Activated naive CD4-positive, alpha-beta T cell treated with anti-CD3 and anti-CD28 coated beads, Interleukin-2, amount 50 U/mL, for 72 hours (primary cell): ENCODE measurements at regions not wholly inside any gene's neighbourhood (a gene's known extent, or its start where the extent isn't known, plus 50 kb on each side); places are given as distances from the start of the nearest gene placed in this dataset.
"Not testable (repeated sequence)": the region's sequence is repeated elsewhere in the genome, so short reads cannot be mapped to it uniquely, and the experiment has no call there.

Experiments
- ATAC-seq, 2 donors: fragments of 150-1000 bp; cut with Tn5 transposase; 2 replicates each; pipeline ENCODE4 v1.10.0; 2021; ENCODE audit warnings: mild to moderate bottlenecking in 2 of 2, moderate library complexity in 2 of 2
- DNase-seq, 2 donors: peaks; one replicate each; pipeline ENCODE4 v3.0.0; 2021 to 2022; ENCODE audit warnings: low spot score in 2 of 2
- H3K27ac Mint-ChIP-seq, 2 donors: one replicate each; pipeline ENCODE4 v1.8.0; 2022; ENCODE audit warnings: mild to moderate bottlenecking in 2 of 2, mixed read lengths in 2 of 2
- H3K36me3 Mint-ChIP-seq, 2 donors: one replicate each; pipeline ENCODE4 v1.8.0; 2022; ENCODE audit warnings: mixed read lengths in 2 of 2
- H3K9me3 Mint-ChIP-seq, 2 donors: one replicate each; pipeline ENCODE4 v1.8.0; 2022; ENCODE audit warnings: mixed read lengths in 2 of 2

- H3K36me3 Mint-ChIP-seq, H3K27ac Mint-ChIP-seq, ATAC-seq, H3K9me3 Mint-ChIP-seq, DNase-seq: not testable (repeated sequence)
Observed at GRCh38 chr4:121616449-121616848, 80.3 kb downstream of the ANXA5 start.

GRCh38 chr4:121614101-121614500, 82.7 kb downstream of the ANXA5 start:
- no peak for DNase-seq
- Mint-ChIP-seq H3K27ac (no peak overlapping the region), H3K36me3 (no peaks in the 10 kb centered on the region), H3K9me3 (peaks cover 0 to 4% of the 10 kb centered on the region in 2 donors)
- ATAC-seq = no peak

GRCh38 chr4:121599049-121599448, 97.7 kb downstream of the ANXA5 start:
- DNase-seq (no peak), ATAC-seq (no peak)
- no peaks in the 10 kb centered on the region for H3K9me3 Mint-ChIP-seq
- H3K27ac Mint-ChIP-seq = no peak overlapping the region
- no peaks in the 10 kb centered on the region for H3K36me3 Mint-ChIP-seq

GRCh38 chr4:121597346-121597934, 99.3 kb downstream of the ANXA5 start:
- ATAC-seq (peak; percentile 60 to 98), DNase-seq (peak in 1 of 2 donors; percentile 24)
- Mint-ChIP-seq H3K36me3 (no peaks in the 10 kb centered on the region), H3K27ac (no peak overlapping the region), H3K9me3 (no peaks in the 10 kb centered on the region)

GRCh38 chr4:121594796-121595526, 101.8 kb downstream of the ANXA5 start:
- DNase-seq (no peak), ATAC-seq (no peak)
- H3K27ac Mint-ChIP-seq = no peak overlapping the region
- no peaks in the 10 kb centered on the region for H3K36me3 Mint-ChIP-seq
- no peaks in the 10 kb centered on the region for H3K9me3 Mint-ChIP-seq

GRCh38 chr4:121593760-121594159, 103.0 kb downstream of the ANXA5 start:
- ATAC-seq = no peak
- DNase-seq = no peak
- Mint-ChIP-seq H3K27ac (no peak overlapping the region), H3K9me3 (no peaks in the 10 kb centered on the region), H3K36me3 (no peaks in the 10 kb centered on the region)

GRCh38 chr4:121592257-121592656, 104.5 kb downstream of the ANXA5 start:
- H3K27ac Mint-ChIP-seq, ATAC-seq, DNase-seq, H3K9me3 Mint-ChIP-seq, H3K36me3 Mint-ChIP-seq: not testable (repeated sequence)

GRCh38 chr4:121584836-121585235, 111.9 kb downstream of the ANXA5 start:
- DNase-seq (no peak), ATAC-seq (no peak)
- no peak overlapping the region for H3K27ac Mint-ChIP-seq
- H3K9me3 Mint-ChIP-seq = no peaks in the 10 kb centered on the region
- H3K36me3 Mint-ChIP-seq = no peaks in the 10 kb centered on the region

GRCh38 chr4:121583396-121583795, 113.4 kb downstream of the ANXA5 start:
- ATAC-seq = no peak
- H3K27ac Mint-ChIP-seq = no peak overlapping the region
- no peaks in the 10 kb centered on the region for H3K36me3 Mint-ChIP-seq

GRCh38 chr4:121582296-121582695, 114.5 kb downstream of the ANXA5 start:
- no peak for ATAC-seq
- Mint-ChIP-seq H3K27ac (no peak overlapping the region), H3K36me3 (no peaks in the 10 kb centered on the region), H3K9me3 (no peaks in the 10 kb centered on the region)
- DNase-seq = no peak

More at GRCh38 chr4:121583396-121583795, 113.4 kb downstream of the ANXA5 start:
- no peak for DNase-seq
- H3K9me3 Mint-ChIP-seq = no peaks in the 10 kb centered on the region

- H3K36me3 Mint-ChIP-seq, H3K27ac Mint-ChIP-seq, ATAC-seq, H3K9me3 Mint-ChIP-seq, DNase-seq: not testable (repeated sequence)
Observed at GRCh38 chr4:121575392-121575791, 121.4 kb downstream of the ANXA5 start.

GRCh38 chr4:121574618-121575017, 122.2 kb downstream of the ANXA5 start:
- no peak for DNase-seq
- ATAC-seq = no peak
- H3K36me3 Mint-ChIP-seq = no peaks in the 10 kb centered on the region
- H3K27ac Mint-ChIP-seq = no peak overlapping the region
- H3K9me3 Mint-ChIP-seq = peaks cover 3 to 12% of the 10 kb centered on the region in 2 donors

GRCh38 chr4:121567748-121568147, 129.0 kb downstream of the ANXA5 start:
- H3K27ac Mint-ChIP-seq = no peak overlapping the region
- H3K36me3 Mint-ChIP-seq = no peaks in the 10 kb centered on the region
- DNase-seq (no peak), ATAC-seq (no peak)
- H3K9me3 Mint-ChIP-seq = peaks cover 3 to 12% of the 10 kb centered on the region in 2 donors

- ATAC-seq (no peak), DNase-seq (no peak)
- no peak overlapping the region for H3K27ac Mint-ChIP-seq
- H3K9me3 Mint-ChIP-seq = peaks cover 0 to 3% of the 10 kb centered on the region in 2 donors
- no peaks in the 10 kb centered on the region for H3K36me3 Mint-ChIP-seq
Observed at GRCh38 chr4:121564840-121565375, 131.9 kb downstream of the ANXA5 start.

GRCh38 chr4:121562811-121563210, 134.0 kb downstream of the ANXA5 start:
- no peak for DNase-seq
- no peaks in the 10 kb centered on the region for H3K36me3 Mint-ChIP-seq
- ATAC-seq = no peak
- H3K27ac Mint-ChIP-seq = no peak overlapping the region
- no peaks in the 10 kb centered on the region for H3K9me3 Mint-ChIP-seq

- Mint-ChIP-seq H3K27ac (no peak overlapping the region), H3K36me3 (no peaks in the 10 kb centered on the region), H3K9me3 (peaks cover 0 to 3% of the 10 kb centered on the region in 2 donors)
- DNase-seq (no peak), ATAC-seq (no peak)
Observed at GRCh38 chr4:121555315-121556107, 141.3 kb downstream of the ANXA5 start.

GRCh38 chr4:121554382-121554781, 142.4 kb downstream of the ANXA5 start:
- Mint-ChIP-seq H3K9me3 (peaks cover 0 to 3% of the 10 kb centered on the region in 2 donors), H3K36me3 (no peaks in the 10 kb centered on the region), H3K27ac (no peak overlapping the region)
- DNase-seq = no peak
- no peak for ATAC-seq
